Gastroesophageal sphincter (tissue), 3 donors: ENCODE measurements at regions not wholly inside any gene's neighbourhood (a gene's known extent, or its start where the extent isn't known, plus 50 kb on each side); places are given as distances from the start of the nearest gene placed in this dataset.

Source experiments
- EP300 ChIP-seq: sonication (generic); formaldehyde crosslinking; IDR thresholded peaks from one replicate; pipeline ENCODE4 v1.6.1; 2017; ENCODE audit warnings: antibody characterized with exemption, mild to moderate bottlenecking
- POLR2A ChIP-seq, 2 donors: fragments of 450-650 bp; IDR thresholded peaks; one replicate each; pipeline ENCODE4 v1.6.1; 2017; ENCODE audit warnings: antibody characterized with exemption in 2 of 2, mild to moderate bottlenecking in 2 of 2, moderate library complexity in 1 of 2
- POLR2AphosphoS5 ChIP-seq: sonication (generic); formaldehyde crosslinking; IDR thresholded peaks from one replicate; pipeline ENCODE4 v1.6.1; 2017; ENCODE audit warnings: antibody characterized with exemption
- TF ChIP-seq, protein P1 (sequence below), 4 experiments: fragments of 200-600 bp in 2 of 4; fragments of 450-650 bp in 2 of 4; sonication (generic) in 1 of 4; IDR thresholded peaks; one replicate each; pipeline ENCODE4 v1.5.1; 2017 to 2019; ENCODE audit warnings: antibody characterized with exemption in 4 of 4, mild to moderate bottlenecking in 2 of 4, moderate library complexity in 2 of 4

DNA sequence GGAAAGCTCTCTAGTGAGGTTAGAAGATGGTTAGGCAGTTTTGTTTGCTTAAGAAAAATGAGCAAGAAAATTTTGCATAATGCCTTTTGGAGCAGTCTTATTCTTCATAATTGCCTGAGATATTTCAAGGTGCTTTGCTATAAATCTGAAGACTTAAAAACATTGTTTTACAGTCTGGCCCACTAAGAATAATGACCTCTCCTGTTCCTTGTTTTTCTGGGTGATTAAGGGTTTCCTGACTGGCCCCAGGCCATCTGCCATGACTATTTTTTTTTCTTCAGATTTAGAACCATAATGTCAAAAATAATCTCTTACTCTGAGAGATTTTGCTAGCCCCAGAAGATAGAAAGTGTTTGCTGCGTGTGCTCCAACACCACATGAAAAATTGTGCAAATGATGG, 72.3 kb upstream of the CENPW start:
- TF ChIP-seq, protein P1, sequence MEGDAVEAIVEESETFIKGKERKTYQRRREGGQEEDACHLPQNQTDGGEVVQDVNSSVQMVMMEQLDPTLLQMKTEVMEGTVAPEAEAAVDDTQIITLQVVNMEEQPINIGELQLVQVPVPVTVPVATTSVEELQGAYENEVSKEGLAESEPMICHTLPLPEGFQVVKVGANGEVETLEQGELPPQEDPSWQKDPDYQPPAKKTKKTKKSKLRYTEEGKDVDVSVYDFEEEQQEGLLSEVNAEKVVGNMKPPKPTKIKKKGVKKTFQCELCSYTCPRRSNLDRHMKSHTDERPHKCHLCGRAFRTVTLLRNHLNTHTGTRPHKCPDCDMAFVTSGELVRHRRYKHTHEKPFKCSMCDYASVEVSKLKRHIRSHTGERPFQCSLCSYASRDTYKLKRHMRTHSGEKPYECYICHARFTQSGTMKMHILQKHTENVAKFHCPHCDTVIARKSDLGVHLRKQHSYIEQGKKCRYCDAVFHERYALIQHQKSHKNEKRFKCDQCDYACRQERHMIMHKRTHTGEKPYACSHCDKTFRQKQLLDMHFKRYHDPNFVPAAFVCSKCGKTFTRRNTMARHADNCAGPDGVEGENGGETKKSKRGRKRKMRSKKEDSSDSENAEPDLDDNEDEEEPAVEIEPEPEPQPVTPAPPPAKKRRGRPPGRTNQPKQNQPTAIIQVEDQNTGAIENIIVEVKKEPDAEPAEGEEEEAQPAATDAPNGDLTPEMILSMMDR (IDR thresholded peaks at IDR 0.05): no peak
- TF ChIP-seq POLR2AphosphoS5 (no peak), POLR2A (IDR thresholded peaks at IDR 0.05) (no peak), EP300 (no peak)
